RWPE2 (cell line): ENCODE measurements at regions not wholly inside any gene's neighbourhood (a gene's known extent, or its start where the extent isn't known, plus 50 kb on each side); places are given as distances from the start of the nearest gene placed in this dataset.

Experiments used
- ATAC-seq: fragments of 200-7000 bp; cut with Tn5 transposase; 3 replicates; pipeline ENCODE4 v1.9.1; 2021; ENCODE audit warnings: low read depth
- DNase-seq: peaks from one replicate; pipeline ENCODE4 v3.0.0-alpha.2; 2020; ENCODE audit warnings: low spot score
- H3K27ac ChIP-seq: fragments of 450-650 bp; 2 replicates; pipeline ENCODE4 v1.5.1; 2017; ENCODE audit warnings: mild to moderate bottlenecking; ENCODE audit not compliant: poor library complexity, severe bottlenecking
- H3K27me3 ChIP-seq: fragments of 250-450 bp; sonication (Bioruptor Pico); 2 replicates; pipeline ENCODE4 v1.5.1; 2021; ENCODE audit warnings: mild to moderate bottlenecking, moderate library complexity; ENCODE audit not compliant: insufficient read depth, poor library complexity, severe bottlenecking
- H3K36me3 ChIP-seq: fragments of 250-450 bp; sonication (Bioruptor Pico); 2 replicates; pipeline ENCODE4 v1.5.1; 2020; ENCODE audit warnings: low read depth, mild to moderate bottlenecking, moderate library complexity
- H3K4me1 ChIP-seq: fragments of 250-450 bp; sonication (Bioruptor Pico); 2 replicates; pipeline ENCODE4 v1.5.1; 2021; ENCODE audit warnings: mild to moderate bottlenecking, moderate library complexity; ENCODE audit not compliant: insufficient read depth, poor library complexity, severe bottlenecking
- H3K4me3 ChIP-seq: fragments of 250-450 bp; sonication (Bioruptor Pico); 2 replicates; pipeline ENCODE4 v1.5.1; 2021; ENCODE audit warnings: mild to moderate bottlenecking, moderate library complexity; ENCODE audit not compliant: severe bottlenecking
- H3K9me3 ChIP-seq: fragments of 250-450 bp; sonication (Bioruptor Pico); 2 replicates; pipeline ENCODE4 v1.5.1; 2021; ENCODE audit warnings: mild to moderate bottlenecking, moderate library complexity; ENCODE audit not compliant: severe bottlenecking
- CTCF ChIP-seq: fragments of 450-650 bp; IDR thresholded peaks from one replicate; pipeline ENCODE4 v1.5.1; 2017; ENCODE audit warnings: mild to moderate bottlenecking, moderate library complexity; ENCODE audit not compliant: poor library complexity, severe bottlenecking

- H3K4me1 ChIP-seq, result no peaks in the 10 kb centered on the region
- H3K36me3 ChIP-seq, result no peaks in the 10 kb centered on the region
- no peak overlapping the region for H3K4me3 ChIP-seq
- H3K27me3 ChIP-seq, result no peaks in the 10 kb centered on the region
- TF ChIP-seq CTCF, result no peak
- no peak overlapping the region for H3K27ac ChIP-seq
- DNase-seq (no peak), ATAC-seq (no peak)
- no peaks in the 10 kb centered on the region for H3K9me3 ChIP-seq
These were observed 205.6 kb upstream of the SOX1 start for GRCh38 chr13:111861319-111861718.

GRCh38 chr13:111861766-111862366, 205.1 kb upstream of the SOX1 start:
- H3K27me3 ChIP-seq, result no peaks in the 10 kb centered on the region
- H3K4me1 ChIP-seq, result no peaks in the 10 kb centered on the region
- no peak overlapping the region for H3K4me3 ChIP-seq
- H3K9me3 ChIP-seq, result no peaks in the 10 kb centered on the region
- no peak for TF ChIP-seq CTCF
- H3K27ac ChIP-seq, result no peak overlapping the region
- DNase-seq (no peak), ATAC-seq (no peak)
- no peaks in the 10 kb centered on the region for H3K36me3 ChIP-seq

- Histone ChIP-seq H3K27me3 (no peaks in the 10 kb centered on the region), H3K27ac (no peak overlapping the region), H3K4me3 (no peak overlapping the region), H3K4me1 (no peaks in the 10 kb centered on the region), H3K36me3 (no peaks in the 10 kb centered on the region), H3K9me3 (no peaks in the 10 kb centered on the region)
- no peak for ATAC-seq
- DNase-seq, result no peak
- no peak for TF ChIP-seq CTCF
These were observed 203.8 kb upstream of the SOX1 start for GRCh38 chr13:111862836-111863815.

- H3K9me3 ChIP-seq, result no peaks in the 10 kb centered on the region
- no peaks in the 10 kb centered on the region for H3K4me1 ChIP-seq
- H3K36me3 ChIP-seq, result no peaks in the 10 kb centered on the region
- no peak for TF ChIP-seq CTCF
- H3K27ac ChIP-seq, result no peak overlapping the region
- no peaks in the 10 kb centered on the region for H3K27me3 ChIP-seq
- no peak for ATAC-seq
- no peak overlapping the region for H3K4me3 ChIP-seq
- no peak for DNase-seq
These were observed 202.4 kb upstream of the SOX1 start for GRCh38 chr13:111864566-111864965.
